ENCODE measurements at regions not wholly inside any gene's neighbourhood (a gene's known extent, or its start where the extent isn't known, plus 50 kb on each side); places are given as distances from the start of the nearest gene placed in this dataset.
A peak's percentile ranks its signal among the peaks of the same experiment; 100 is the strongest.
"Not testable (repeated sequence)": the region's sequence is repeated elsewhere in the genome, so short reads cannot be mapped to it uniquely, and the experiment has no call there.

GRCh38 chr2:37722971-37723370 lies 51.5 kb upstream of the CDC42EP3 start:
- H3K9me3 Mint-ChIP-seq; H3K27me3 Mint-ChIP-seq; H3K4me1 Mint-ChIP-seq; H3K27ac Mint-ChIP-seq; POLR2A ChIA-PET; H3K36me3 Mint-ChIP-seq (ENCODE audit: low read depth); DNase-seq; H3K4me3 Mint-ChIP-seq: not testable (repeated sequence)
- CTCF ChIA-PET, result interaction anchor here (0.6 kb wide), 1 partner anchor 53 kb away, joined by 3 read pairs; no protein-coding TSS in a partner anchor

DNA sequence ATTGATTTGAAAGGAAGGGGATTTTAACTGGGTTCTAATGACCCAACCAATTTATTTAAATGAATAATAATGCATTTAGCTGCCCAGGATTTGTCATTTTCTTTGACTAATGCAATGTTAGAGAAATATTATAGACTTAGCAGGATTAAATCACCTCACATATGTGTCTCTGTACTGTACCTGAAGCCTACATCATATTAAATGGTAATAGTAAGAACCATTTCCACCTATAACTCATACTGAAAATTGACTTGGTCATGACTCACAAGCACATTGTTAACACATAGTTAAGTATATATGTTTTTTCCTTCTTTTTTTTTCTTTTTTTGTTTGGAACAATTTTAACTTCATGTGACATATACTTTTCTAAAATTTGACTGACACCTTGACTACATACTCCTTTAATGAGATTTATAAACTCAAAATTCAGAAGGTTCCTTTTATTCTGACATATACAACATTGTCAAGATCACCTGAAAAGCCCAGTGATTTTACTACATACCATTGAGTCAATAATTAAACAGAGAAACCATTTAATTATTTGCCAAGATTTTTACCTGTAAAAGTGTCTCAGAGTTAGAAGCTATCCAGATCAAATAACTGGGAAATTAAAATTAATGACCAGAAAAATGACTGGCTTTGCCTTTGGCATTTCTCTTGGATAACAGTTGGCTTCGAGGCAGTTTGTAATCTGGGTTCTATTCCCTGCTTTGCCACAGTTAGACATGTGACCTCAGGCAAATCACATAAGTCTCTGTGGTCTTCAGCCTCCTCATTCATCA lies 58.8 kb upstream of the CDC42EP3 start:
- Mint-ChIP-seq H3K27ac (no peak overlapping the region), H3K4me3 (no peak overlapping the region), H3K4me1 (no peaks in the 10 kb centered on the region), H3K9me3 (no peaks in the 10 kb centered on the region), H3K27me3 (no peaks in the 10 kb centered on the region), H3K36me3 (ENCODE audit: low read depth) (no peaks in the 10 kb centered on the region)
- no peak for DNase-seq
- POLR2A ChIA-PET, result no interaction called here
- CTCF ChIA-PET, result no interaction called here

GRCh38 chr2:37732412-37732811 lies 61.0 kb upstream of the CDC42EP3 start:
- H3K4me1 Mint-ChIP-seq; H3K27ac Mint-ChIP-seq; POLR2A ChIA-PET; H3K27me3 Mint-ChIP-seq; H3K4me3 Mint-ChIP-seq; H3K9me3 Mint-ChIP-seq; CTCF ChIA-PET; H3K36me3 Mint-ChIP-seq (ENCODE audit: low read depth); DNase-seq: not testable (repeated sequence)

- no peaks in the 10 kb centered on the region for H3K9me3 Mint-ChIP-seq
- no peaks in the 10 kb centered on the region for H3K36me3 Mint-ChIP-seq (ENCODE audit: low read depth)
- H3K4me1 Mint-ChIP-seq, result no peaks in the 10 kb centered on the region
- ChIA-PET CTCF (no interaction called here), POLR2A (no interaction called here)
- H3K4me3 Mint-ChIP-seq, result no peak overlapping the region
- no peaks in the 10 kb centered on the region for H3K27me3 Mint-ChIP-seq
- peak overlapping the region; percentile 50 for H3K27ac Mint-ChIP-seq
- DNase-seq, result no peak
These were observed 61.8 kb upstream of the CDC42EP3 start for GRCh38 chr2:37733251-37733650.

- H3K36me3 Mint-ChIP-seq (ENCODE audit: low read depth); H3K27me3 Mint-ChIP-seq; DNase-seq; H3K4me3 Mint-ChIP-seq; CTCF ChIA-PET; H3K4me1 Mint-ChIP-seq; POLR2A ChIA-PET; H3K9me3 Mint-ChIP-seq: not testable (repeated sequence)
- H3K27ac Mint-ChIP-seq, result peak overlapping the region; percentile 10
These were observed 62.5 kb upstream of the CDC42EP3 start for GRCh38 chr2:37733955-37734354.

DNA sequence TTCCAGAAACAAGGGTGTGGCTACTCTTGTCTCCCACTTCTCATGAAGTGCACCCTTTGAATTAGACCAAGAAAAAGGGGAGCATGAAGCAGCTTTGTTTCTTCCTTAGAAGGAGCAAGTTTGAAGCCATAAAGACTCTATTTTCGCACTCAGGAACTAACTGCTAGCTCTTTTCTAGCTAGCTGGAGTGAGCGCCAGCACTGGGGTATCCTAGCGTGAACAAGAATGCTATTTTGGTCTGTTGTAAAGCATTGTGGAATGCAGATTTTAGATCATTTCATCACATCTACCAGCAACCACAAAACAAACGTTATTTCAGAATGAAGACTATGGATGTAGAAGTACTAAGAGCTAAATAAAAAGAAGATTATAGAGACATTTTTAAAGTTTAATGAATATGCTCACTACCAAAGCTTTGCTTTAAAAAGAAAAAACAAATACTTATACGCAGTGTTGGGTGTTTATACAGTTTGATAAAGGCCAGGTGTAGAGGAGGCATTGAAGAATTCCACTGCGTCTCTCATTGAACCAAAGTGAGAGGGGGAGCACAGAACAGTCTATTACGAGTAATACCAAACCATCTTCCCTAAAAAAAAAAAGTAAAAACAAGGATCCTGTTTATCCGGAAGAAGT lies 63.6 kb upstream of the CDC42EP3 start:
- not testable (repeated sequence) for H3K4me3 Mint-ChIP-seq; H3K27ac Mint-ChIP-seq; H3K36me3 Mint-ChIP-seq (ENCODE audit: low read depth); H3K27me3 Mint-ChIP-seq; H3K4me1 Mint-ChIP-seq; DNase-seq; H3K9me3 Mint-ChIP-seq
- CTCF ChIA-PET, result interaction anchor here (0.6 kb wide), 1 partner anchor 29 kb away, joined by 3 read pairs; no protein-coding TSS in a partner anchor
- POLR2A ChIA-PET, result interaction anchor here (0.6 kb wide), 1 partner anchor 69 kb away, joined by 7 read pairs; no protein-coding TSS in a partner anchor

DNA sequence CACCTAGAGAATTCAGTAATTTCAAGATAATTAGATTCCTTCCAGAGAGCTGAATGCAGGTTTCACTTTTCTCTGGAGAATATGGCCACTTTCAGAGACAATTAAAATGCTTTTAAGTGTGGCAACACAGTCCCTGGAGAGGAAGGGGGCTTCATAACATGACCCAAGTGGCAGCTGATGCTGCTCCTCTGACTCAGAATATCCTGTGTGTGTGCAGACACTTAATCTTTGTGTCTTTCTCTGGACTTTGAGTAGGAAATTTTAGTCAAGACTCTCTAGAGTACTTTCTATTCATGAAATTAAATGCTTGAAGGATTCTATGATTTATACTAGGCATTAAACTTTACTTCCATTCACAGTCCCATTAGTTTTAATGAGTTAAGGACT lies 64.1 kb upstream of the CDC42EP3 start:
- H3K27ac Mint-ChIP-seq; DNase-seq; H3K36me3 Mint-ChIP-seq (ENCODE audit: low read depth); H3K9me3 Mint-ChIP-seq; H3K4me1 Mint-ChIP-seq; H3K27me3 Mint-ChIP-seq; H3K4me3 Mint-ChIP-seq; CTCF ChIA-PET: not testable (repeated sequence)
- POLR2A ChIA-PET, result interaction anchor here (0.6 kb wide), 1 partner anchor 70 kb away, joined by 7 read pairs; no protein-coding TSS in a partner anchor

- no peaks in the 10 kb centered on the region for H3K27me3 Mint-ChIP-seq
- ChIA-PET CTCF (no interaction called here), POLR2A (no interaction called here)
- no peaks in the 10 kb centered on the region for H3K9me3 Mint-ChIP-seq
- no peak overlapping the region for H3K27ac Mint-ChIP-seq
- no peak overlapping the region for H3K4me3 Mint-ChIP-seq
- DNase-seq, result no peak
- H3K4me1 Mint-ChIP-seq, result no peaks in the 10 kb centered on the region
- H3K36me3 Mint-ChIP-seq (ENCODE audit: low read depth), result no peaks in the 10 kb centered on the region
These were observed 66.1 kb upstream of the CDC42EP3 start for GRCh38 chr2:37737507-37737906.

- H3K9me3 Mint-ChIP-seq, result no peaks in the 10 kb centered on the region
- H3K36me3 Mint-ChIP-seq (ENCODE audit: low read depth), result no peaks in the 10 kb centered on the region
- CTCF ChIA-PET, result no interaction called here
- POLR2A ChIA-PET, result no interaction called here
- H3K4me3 Mint-ChIP-seq, result no peak overlapping the region
- H3K27ac Mint-ChIP-seq, result no peak overlapping the region
- no peaks in the 10 kb centered on the region for H3K27me3 Mint-ChIP-seq
- no peaks in the 10 kb centered on the region for H3K4me1 Mint-ChIP-seq
- DNase-seq, result no peak
These were observed 66.9 kb upstream of the CDC42EP3 start for GRCh38 chr2:37738266-37738885.

DNA sequence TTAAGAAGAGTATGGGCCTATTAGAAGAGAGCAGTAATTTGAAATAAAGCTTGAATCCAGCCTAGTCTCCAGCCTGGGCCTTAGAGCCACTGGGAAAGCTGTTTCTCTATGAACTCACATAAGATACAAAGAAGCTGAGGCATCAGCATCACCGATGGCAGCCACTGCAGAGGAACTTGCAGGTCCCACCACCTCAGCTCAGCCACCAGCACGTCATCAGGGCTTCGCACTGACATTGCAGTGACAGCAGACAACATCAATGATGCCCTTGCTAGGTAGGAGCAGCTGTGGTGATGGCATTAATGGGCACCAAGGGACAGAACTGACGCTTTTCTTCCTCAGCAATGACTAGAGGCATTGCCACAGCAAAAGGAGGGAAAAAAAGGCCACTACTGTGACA lies 67.7 kb upstream of the CDC42EP3 start:
- CTCF ChIA-PET, result no interaction called here
- no peaks in the 10 kb centered on the region for H3K4me1 Mint-ChIP-seq
- no peak for DNase-seq

GRCh38 chr2:37740164-37740739 lies 68.8 kb upstream of the CDC42EP3 start:
- Mint-ChIP-seq H3K27ac (no peak overlapping the region), H3K4me3 (no peak overlapping the region), H3K4me1 (no peaks in the 10 kb centered on the region), H3K9me3 (no peaks in the 10 kb centered on the region), H3K27me3 (no peaks in the 10 kb centered on the region), H3K36me3 (ENCODE audit: low read depth) (no peaks in the 10 kb centered on the region)
- ChIA-PET CTCF (interaction anchor here (0.8 to 1.2 kb wide), 2 partner anchors 22 to 25 kb away, joined by 3 read pairs; no protein-coding TSS in a partner anchor), POLR2A (interaction anchor here (0.6 kb wide), 1 partner anchor 9 kb away, joined by 5 read pairs; no protein-coding TSS in a partner anchor)
- no peak for DNase-seq

More for the DNA sequence above, 67.7 kb upstream of the CDC42EP3 start:
- Mint-ChIP-seq H3K4me3 (no peak overlapping the region), H3K9me3 (no peaks in the 10 kb centered on the region), H3K36me3 (ENCODE audit: low read depth) (no peaks in the 10 kb centered on the region), H3K27ac (no peak overlapping the region), H3K27me3 (no peaks in the 10 kb centered on the region)
- POLR2A ChIA-PET, result no interaction called here

DNA sequence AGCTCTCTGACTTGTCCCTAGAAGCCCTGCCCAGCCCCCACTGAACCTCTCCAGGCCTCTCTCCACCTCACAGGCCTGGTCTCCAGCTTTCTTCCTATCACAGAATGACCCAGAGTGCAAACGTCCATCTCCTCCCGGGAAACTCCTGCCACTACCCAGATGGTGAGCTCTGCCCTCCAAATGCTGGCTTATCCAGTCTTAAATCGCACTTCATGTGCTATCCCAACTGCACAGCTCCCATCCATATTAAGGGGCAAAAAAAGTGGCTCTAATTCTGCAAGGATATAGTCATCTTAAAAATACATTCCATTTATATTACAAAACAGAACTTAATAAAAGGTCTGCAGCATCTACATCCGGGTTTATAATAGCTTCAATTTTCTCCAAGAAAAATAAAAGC lies 70.8 kb upstream of the CDC42EP3 start:
- DNase-seq, result no peak
- Mint-ChIP-seq H3K4me1 (no peaks in the 10 kb centered on the region), H3K27me3 (no peaks in the 10 kb centered on the region), H3K9me3 (no peaks in the 10 kb centered on the region), H3K27ac (no peak overlapping the region), H3K36me3 (ENCODE audit: low read depth) (no peaks in the 10 kb centered on the region), H3K4me3 (no peak overlapping the region)
- POLR2A ChIA-PET, result no interaction called here
- CTCF ChIA-PET, result interaction anchor here (0.7 to 1.1 kb wide), 2 partner anchors 90 to 463 kb away, joined by 3 read pairs; no protein-coding TSS in a partner anchor

GRCh38 chr2:37744010-37744409 lies 72.6 kb upstream of the CDC42EP3 start:
- DNase-seq, result no peak
- H3K27me3 Mint-ChIP-seq, result no peaks in the 10 kb centered on the region
- H3K27ac Mint-ChIP-seq, result no peak overlapping the region
- ChIA-PET CTCF (interaction anchor here (0.8 kb wide), 1 partner anchor 31 kb away, joined by 3 read pairs; no protein-coding TSS in a partner anchor), POLR2A (no interaction called here)
- H3K36me3 Mint-ChIP-seq (ENCODE audit: low read depth), result no peaks in the 10 kb centered on the region
- no peaks in the 10 kb centered on the region for H3K4me1 Mint-ChIP-seq
- no peak overlapping the region for H3K4me3 Mint-ChIP-seq
- H3K9me3 Mint-ChIP-seq, result no peaks in the 10 kb centered on the region

Measured in activated CD4-positive, alpha-beta T cell treated with anti-CD3 and anti-CD28 coated beads, Interleukin-2, amount 10 ng/mL, durations not matched to agents 7 days and 5 days (primary cell).